ENCODE measurements at regions not wholly inside any gene's neighbourhood (a gene's known extent, or its start where the extent isn't known, plus 50 kb on each side); places are given as distances from the start of the nearest gene placed in this dataset.
"Not testable (repeated sequence)": the region's sequence is repeated elsewhere in the genome, so short reads cannot be mapped to it uniquely, and the experiment has no call there.

DNA sequence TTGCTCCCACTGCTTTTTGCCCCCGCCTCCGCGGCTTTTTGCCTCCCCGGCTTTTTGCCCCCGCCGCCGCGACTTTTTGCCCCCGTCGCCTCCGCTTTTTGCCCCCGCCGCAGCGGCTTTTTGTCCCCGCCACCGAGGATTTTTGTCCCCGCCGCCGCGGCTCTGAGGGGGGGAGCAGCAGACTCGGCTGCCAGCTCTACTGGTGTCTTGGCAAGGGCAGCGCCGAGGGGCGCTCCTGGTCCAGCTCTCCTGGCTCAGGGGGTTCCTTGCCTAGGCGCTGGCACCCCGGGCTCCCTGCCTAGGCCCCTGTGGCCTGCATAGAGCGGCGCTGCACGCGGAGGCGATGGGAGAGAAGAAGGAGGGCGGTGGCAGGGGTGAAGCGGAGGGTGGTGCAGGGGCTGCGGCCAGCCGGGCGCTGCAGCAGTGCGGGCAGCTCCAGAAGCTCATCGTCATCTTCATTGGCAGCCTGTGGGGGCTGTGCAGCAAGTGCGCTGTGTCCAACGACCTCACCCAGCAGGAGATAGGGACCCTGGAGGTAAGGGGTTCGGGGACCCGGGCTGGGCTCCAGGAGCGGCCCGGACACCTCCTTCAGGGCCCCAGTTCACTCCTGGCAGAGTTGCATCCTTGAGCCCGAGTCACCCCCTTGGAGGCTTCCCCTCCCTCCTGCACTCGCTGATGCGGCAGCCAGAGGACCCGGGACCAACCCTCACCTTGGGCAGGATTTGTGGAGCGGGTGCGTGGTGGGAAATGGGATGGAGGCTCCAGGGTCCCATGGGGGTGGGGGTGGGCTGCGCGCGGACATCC lies 642.4 kb downstream of the GOLGA6L6 start:
- no peak for DNase-seq (ENCODE audit: low read depth in 2 of 2)

DNA sequence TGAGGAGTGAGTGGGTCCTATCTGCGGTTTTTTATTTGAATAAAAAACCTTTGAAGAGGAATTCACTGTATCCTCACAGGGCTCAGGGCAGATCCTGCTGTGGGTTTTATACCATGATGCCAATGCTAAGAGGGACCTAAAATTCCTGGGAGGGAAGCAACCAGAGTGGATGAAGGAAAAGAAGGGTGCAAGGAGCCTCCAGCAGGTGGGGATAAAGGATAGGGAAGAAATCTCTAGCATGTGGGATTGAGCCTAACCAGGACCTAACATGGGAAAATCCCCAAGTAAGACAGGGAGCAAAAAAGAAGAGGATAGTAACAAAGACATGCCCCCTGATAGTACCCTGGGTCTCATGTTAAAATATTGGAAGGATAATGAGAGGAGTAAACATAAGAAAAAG lies 652.8 kb downstream of the GOLGA6L6 start:
- DNase-seq (ENCODE audit: low read depth in 2 of 2), result not testable (repeated sequence)

DNA sequence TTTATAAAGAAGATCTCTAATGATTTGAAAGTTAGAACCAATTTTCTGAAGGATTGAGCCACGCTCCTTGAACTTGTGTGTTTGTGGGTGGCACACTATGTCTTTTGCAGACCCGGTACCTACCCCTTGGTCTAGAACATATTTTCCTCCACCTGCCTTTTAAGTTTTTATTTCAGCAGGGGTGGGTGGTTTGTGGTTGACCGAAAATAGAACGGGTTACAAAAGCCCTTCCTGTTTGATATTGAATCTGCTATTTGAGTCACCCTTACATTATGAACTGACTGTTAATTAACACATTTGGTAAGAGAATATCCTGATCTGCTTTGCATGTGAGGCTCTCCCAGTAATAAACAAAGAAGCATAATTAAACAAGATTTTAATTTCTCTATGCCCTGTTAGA lies 697.5 kb downstream of the GOLGA6L6 start:
- DNase-seq (ENCODE audit: low read depth in 2 of 2), result not testable (repeated sequence)

Measured in activated CD8-positive, alpha-beta memory T cell treated with anti-CD3 and anti-CD28 coated beads for 4 hours (primary cell).